HG03520 (cell line): ENCODE measurements at regions not wholly inside any gene's neighbourhood (a gene's known extent, or its start where the extent isn't known, plus 50 kb on each side); places are given as distances from the start of the nearest gene placed in this dataset.

ENCODE experiments used
- ATAC-seq: cut with Tn5 transposase; IDR thresholded peaks from one replicate; pipeline ENCODE4 v1.9.1; 2021; ENCODE audit warnings: mild to moderate bottlenecking, moderate library complexity; ENCODE audit not compliant: unreplicated experiment

GRCh38 chr1:60753036-60753900, 329.1 kb upstream of the NFIA start:
- ATAC-seq = no peak

GRCh38 chr1:60751306-60751705, 331.1 kb upstream of the NFIA start:
- no peak for ATAC-seq

- ATAC-seq = no peak
Observed at GRCh38 chr1:60747353-60747752, 335.0 kb upstream of the NFIA start.

- ATAC-seq = no peak
Observed at GRCh38 chr1:60746278-60746791, 336.0 kb upstream of the NFIA start.

GRCh38 chr1:60745484-60745883, 336.9 kb upstream of the NFIA start:
- ATAC-seq = no peak

GRCh38 chr1:60742339-60742738, 340.0 kb upstream of the NFIA start:
- ATAC-seq = no peak

- ATAC-seq = no peak
Observed at GRCh38 chr1:60740154-60740553, 342.2 kb upstream of the NFIA start.

- no peak for ATAC-seq
Observed at GRCh38 chr1:60739729-60740128, 342.6 kb upstream of the NFIA start.

GRCh38 chr1:60732977-60733401, 349.4 kb upstream of the NFIA start:
- ATAC-seq = no peak

- ATAC-seq = no peak
Observed at GRCh38 chr1:60731321-60731720, 351.0 kb upstream of the NFIA start.

GRCh38 chr1:60727552-60727951, 354.8 kb upstream of the NFIA start:
- ATAC-seq = no peak

GRCh38 chr1:60716472-60716871, 365.9 kb upstream of the NFIA start:
- ATAC-seq = no peak

- no peak for ATAC-seq
Observed at GRCh38 chr1:60715970-60716369, 366.4 kb upstream of the NFIA start.

- no peak for ATAC-seq
Observed at GRCh38 chr1:60709426-60709825, 372.9 kb upstream of the NFIA start.

GRCh38 chr1:60705026-60705425, 377.3 kb upstream of the NFIA start:
- ATAC-seq = no peak

GRCh38 chr1:60703155-60703554, 379.2 kb upstream of the NFIA start:
- ATAC-seq = no peak

- ATAC-seq = no peak
Observed at GRCh38 chr1:60699325-60699724, 383.0 kb upstream of the NFIA start.

GRCh38 chr1:60697204-60697994, 385.0 kb upstream of the NFIA start:
- ATAC-seq = no peak

GRCh38 chr1:60696512-60696911, 385.8 kb upstream of the NFIA start:
- no peak for ATAC-seq

GRCh38 chr1:60695716-60696171, 386.6 kb upstream of the NFIA start:
- ATAC-seq = no peak

GRCh38 chr1:60694980-60695379, 387.4 kb upstream of the NFIA start:
- ATAC-seq = no peak

GRCh38 chr1:60692031-60692430, 390.3 kb upstream of the NFIA start:
- no peak for ATAC-seq
